ENCODE measurements at regions not wholly inside any gene's neighbourhood (a gene's known extent, or its start where the extent isn't known, plus 50 kb on each side); places are given as distances from the start of the nearest gene placed in this dataset.

- Mint-ChIP-seq H3K27ac (no peak overlapping the region), H3K4me1 (ENCODE audit: low read depth) (peaks cover 26% of the 10 kb centered on the region), H3K36me3 (ENCODE audit: low read depth) (no peaks in the 10 kb centered on the region), H3K27me3 (peaks cover 4% of the 10 kb centered on the region), H3K4me3 (no peak overlapping the region), H3K9me3 (no peaks in the 10 kb centered on the region)
- ChIA-PET POLR2A (no interaction called here), CTCF (no interaction called here)
- ATAC-seq (ENCODE audit: poor library complexity) (no peak), DNase-seq (no peak)
- Histone ChIP-seq H3K9me3 (ENCODE audit: control insufficient read depth in 1 of 2, insufficient read depth in 1 of 2, low read length in 2 of 2) (no peaks in the 10 kb centered on the region), H3K4me1 (ENCODE audit: insufficient read depth, low read length) (peaks cover 40% of the 10 kb centered on the region), H3K27me3 (ENCODE audit: control insufficient read depth in 1 of 2, insufficient read depth in 2 of 2, low read length in 2 of 2) (no peaks in the 10 kb centered on the region), H3K4me3 (ENCODE audit: low read length) (no peak overlapping the region), H3K36me3 (ENCODE audit: insufficient read depth, low read length) (no peaks in the 10 kb centered on the region), H3K27ac (ENCODE audit: low read depth in 1 of 2, low read length in 2 of 2) (no peak overlapping the region)
- intact Hi-C loops (cut with DNase I, micrococcal nuclease): no loop called here
- TF ChIP-seq CTCF (IDR thresholded peaks at IDR 0.05): no peak
Measured at GRCh38 chr17:83196024-83196365, 116.6 kb downstream of the METRNL start.

- ATAC-seq (ENCODE audit: poor library complexity) (no peak), DNase-seq (no peak)
- Histone ChIP-seq H3K36me3 (ENCODE audit: insufficient read depth, low read length) (no peaks in the 10 kb centered on the region), H3K4me1 (ENCODE audit: insufficient read depth, low read length) (peaks cover 44% of the 10 kb centered on the region), H3K27ac (ENCODE audit: low read depth in 1 of 2, low read length in 2 of 2) (no peak overlapping the region), H3K9me3 (ENCODE audit: control insufficient read depth in 1 of 2, insufficient read depth in 1 of 2, low read length in 2 of 2) (no peaks in the 10 kb centered on the region), H3K27me3 (ENCODE audit: control insufficient read depth in 1 of 2, insufficient read depth in 2 of 2, low read length in 2 of 2) (no peaks in the 10 kb centered on the region), H3K4me3 (ENCODE audit: low read length) (no peak overlapping the region)
- H3K36me3 Mint-ChIP-seq (ENCODE audit: low read depth): no peaks in the 10 kb centered on the region
- peaks cover 26% of the 10 kb centered on the region for H3K4me1 Mint-ChIP-seq (ENCODE audit: low read depth)
- no peak overlapping the region for H3K4me3 Mint-ChIP-seq
- TF ChIP-seq CTCF (IDR thresholded peaks at IDR 0.05): no peak
- no peaks in the 10 kb centered on the region for H3K9me3 Mint-ChIP-seq
- intact Hi-C loops (cut with DNase I, micrococcal nuclease): no loop called here
- ChIA-PET POLR2A (no interaction called here), CTCF (no interaction called here)
- H3K27ac Mint-ChIP-seq: no peak overlapping the region
- peaks cover 4% of the 10 kb centered on the region for H3K27me3 Mint-ChIP-seq
Measured at GRCh38 chr17:83196366-83196765, 117.0 kb downstream of the METRNL start.

- no peaks in the 10 kb centered on the region for H3K36me3 ChIP-seq (ENCODE audit: insufficient read depth, low read length)
- no peaks in the 10 kb centered on the region for H3K9me3 Mint-ChIP-seq
- peaks cover 26% of the 10 kb centered on the region for H3K4me1 Mint-ChIP-seq (ENCODE audit: low read depth)
- peaks cover 4% of the 10 kb centered on the region for H3K27me3 Mint-ChIP-seq
- no peak overlapping the region for H3K27ac ChIP-seq (ENCODE audit: low read depth in 1 of 2, low read length in 2 of 2)
- no peaks in the 10 kb centered on the region for H3K9me3 ChIP-seq (ENCODE audit: control insufficient read depth in 1 of 2, insufficient read depth in 1 of 2, low read length in 2 of 2)
- DNase-seq (no peak), ATAC-seq (ENCODE audit: poor library complexity) (no peak)
- no peaks in the 10 kb centered on the region for H3K36me3 Mint-ChIP-seq (ENCODE audit: low read depth)
- intact Hi-C loops (cut with DNase I, micrococcal nuclease): no loop called here
- H3K4me1 ChIP-seq (ENCODE audit: insufficient read depth, low read length): peaks cover 48% of the 10 kb centered on the region
- POLR2A ChIA-PET: no interaction called here
- H3K27me3 ChIP-seq (ENCODE audit: control insufficient read depth in 1 of 2, insufficient read depth in 2 of 2, low read length in 2 of 2): no peaks in the 10 kb centered on the region
- no peak for TF ChIP-seq CTCF (IDR thresholded peaks at IDR 0.05)
- H3K4me3 Mint-ChIP-seq: no peak overlapping the region
- no peak overlapping the region for H3K27ac Mint-ChIP-seq
- H3K4me3 ChIP-seq (ENCODE audit: low read length): no peak overlapping the region
- CTCF ChIA-PET: no interaction called here
Measured at GRCh38 chr17:83196973-83197880, 117.8 kb downstream of the METRNL start.

Data from CD4-positive, alpha-beta T cell (primary cell).